PC-9 (cell line): ENCODE measurements at regions not wholly inside any gene's neighbourhood (a gene's known extent, or its start where the extent isn't known, plus 50 kb on each side); places are given as distances from the start of the nearest gene placed in this dataset.

Source experiments
- CTCF ChIP-seq: fragments of 200-600 bp; sonication (generic); conservative IDR thresholded peaks from 2 replicates; pipeline ENCODE4 v1.6.1; 2017; ENCODE audit warnings: mixed run types, antibody characterized with exemption, mild to moderate bottlenecking, moderate library complexity
- EZH2 ChIP-seq: fragments of 200-600 bp; sonication (generic); IDR thresholded peaks from 2 replicates; pipeline ENCODE4 v1.8.0; 2017; ENCODE audit warnings: antibody characterized with exemption, low read depth

DNA sequence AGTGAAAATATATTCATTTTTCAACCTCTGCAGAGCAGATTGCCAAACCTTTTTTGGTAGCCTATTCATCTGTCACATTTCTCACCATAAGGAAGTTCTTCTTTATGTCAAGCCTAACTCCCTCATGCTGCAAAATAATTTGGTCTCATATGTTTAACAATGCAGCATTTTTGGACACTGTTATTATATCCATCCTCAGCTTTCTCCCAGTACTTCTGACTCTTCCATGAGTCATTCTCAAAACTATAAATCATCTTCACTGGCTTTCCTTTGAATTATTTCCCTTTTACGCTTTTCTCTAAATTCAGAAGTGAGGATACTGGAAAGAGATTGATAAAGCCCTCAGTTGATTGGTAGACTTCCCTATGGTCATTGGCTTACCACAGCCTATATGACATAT is 192.2 kb downstream of the TPBG start:
- TF ChIP-seq CTCF (no peak), EZH2 (no peak)
